ENCODE measurements at regions not wholly inside any gene's neighbourhood (a gene's known extent, or its start where the extent isn't known, plus 50 kb on each side); places are given as distances from the start of the nearest gene placed in this dataset.

- Histone ChIP-seq H3K27me3 (ENCODE audit: low read length) (no peaks in the 10 kb centered on the region), H3K9me2 (replicated peaks; ENCODE audit: insufficient read depth, low read length) (no peaks in the 10 kb centered on the region), H3K4me2 (ENCODE audit: low read depth, low read length, poor library complexity, severe bottlenecking) (no peak overlapping the region), H3F3A (ENCODE audit: insufficient read depth) (no peaks in the 10 kb centered on the region), H3K27ac (ENCODE audit: low read depth, low read length) (no peak overlapping the region), H3K79me2 (ENCODE audit: insufficient read depth, low read length) (no peaks in the 10 kb centered on the region), H3K9ac (ENCODE audit: low read length) (no peak overlapping the region), H3K4me3 (ENCODE audit: insufficient read depth, low read length, poor library complexity, severe bottlenecking) (no peak overlapping the region), H3K36me3 (ENCODE audit: low read length) (no peaks in the 10 kb centered on the region), H3K9me3 (ENCODE audit: insufficient read depth, low read length) (no peaks in the 10 kb centered on the region), H4K20me1 (ENCODE audit: low read depth, low read length) (no peaks in the 10 kb centered on the region), H2AFZ (ENCODE audit: low read depth, low read length, severe bottlenecking) (no peak overlapping the region)
- TF ChIP-seq EZH2phosphoT487 (conservative IDR thresholded peaks at IDR 0.05; ENCODE audit: low read length) (no peak), CTCF (IDR thresholded peaks at IDR 0.05; ENCODE audit: insufficient read depth, low read length, poor library complexity, severe bottlenecking) (no peak)
Observed at GRCh38 chr12:97977870-97978405, 515.3 kb downstream of the RMST start.

GRCh38 chr12:97982684-97983083, 520.1 kb downstream of the RMST start:
- Histone ChIP-seq H4K20me1 (ENCODE audit: low read depth, low read length) (no peaks in the 10 kb centered on the region), H2AFZ (ENCODE audit: low read depth, low read length, severe bottlenecking) (no peak overlapping the region), H3K9me2 (replicated peaks; ENCODE audit: insufficient read depth, low read length) (no peaks in the 10 kb centered on the region; the same call in 1 of the 2 replicates), H3K79me2 (ENCODE audit: insufficient read depth, low read length) (no peaks in the 10 kb centered on the region), H3K36me3 (ENCODE audit: low read length) (no peaks in the 10 kb centered on the region), H3K9ac (ENCODE audit: low read length) (no peak overlapping the region), H3K9me3 (ENCODE audit: insufficient read depth, low read length) (no peaks in the 10 kb centered on the region), H3K27me3 (ENCODE audit: low read length) (no peaks in the 10 kb centered on the region), H3F3A (ENCODE audit: insufficient read depth) (no peaks in the 10 kb centered on the region), H3K4me2 (ENCODE audit: low read depth, low read length, poor library complexity, severe bottlenecking) (no peak overlapping the region), H3K4me3 (ENCODE audit: insufficient read depth, low read length, poor library complexity, severe bottlenecking) (no peak overlapping the region), H3K27ac (ENCODE audit: low read depth, low read length) (no peak overlapping the region)
- no peak for TF ChIP-seq CTCF (IDR thresholded peaks at IDR 0.05; ENCODE audit: insufficient read depth, low read length, poor library complexity, severe bottlenecking)
- no peak for TF ChIP-seq EZH2phosphoT487 (conservative IDR thresholded peaks at IDR 0.05; ENCODE audit: low read length)

GRCh38 chr12:97983796-97984195, 521.2 kb downstream of the RMST start:
- H3K9me3 ChIP-seq (ENCODE audit: insufficient read depth, low read length): no peaks in the 10 kb centered on the region
- no peak overlapping the region for H3K27ac ChIP-seq (ENCODE audit: low read depth, low read length)
- no peak overlapping the region for H3K4me3 ChIP-seq (ENCODE audit: insufficient read depth, low read length, poor library complexity, severe bottlenecking)
- no peak overlapping the region for H3K9ac ChIP-seq (ENCODE audit: low read length)
- no peaks in the 10 kb centered on the region for H4K20me1 ChIP-seq (ENCODE audit: low read depth, low read length)
- H3K27me3 ChIP-seq (ENCODE audit: low read length): no peaks in the 10 kb centered on the region
- H3K9me2 ChIP-seq (replicated peaks; ENCODE audit: insufficient read depth, low read length): no peaks in the 10 kb centered on the region; the same call in 1 of the 2 replicates
- no peaks in the 10 kb centered on the region for H3F3A ChIP-seq (ENCODE audit: insufficient read depth)
- H2AFZ ChIP-seq (ENCODE audit: low read depth, low read length, severe bottlenecking): no peak overlapping the region
- no peaks in the 10 kb centered on the region for H3K36me3 ChIP-seq (ENCODE audit: low read length)
- TF ChIP-seq CTCF (IDR thresholded peaks at IDR 0.05; ENCODE audit: insufficient read depth, low read length, poor library complexity, severe bottlenecking) (no peak), EZH2phosphoT487 (conservative IDR thresholded peaks at IDR 0.05; ENCODE audit: low read length) (no peak)
- H3K79me2 ChIP-seq (ENCODE audit: insufficient read depth, low read length): no peaks in the 10 kb centered on the region
- no peak overlapping the region for H3K4me2 ChIP-seq (ENCODE audit: low read depth, low read length, poor library complexity, severe bottlenecking)
